NOMO-1 treated with dmso at 0.1 percent for 144 hours (cell line): ENCODE measurements at regions not wholly inside any gene's neighbourhood (a gene's known extent, or its start where the extent isn't known, plus 50 kb on each side); places are given as distances from the start of the nearest gene placed in this dataset.

Experiments used
- DNase-seq: peaks from one replicate; lab custom pipeline; 2025; ENCODE audit not compliant: unreplicated experiment; lab: John Stamatoyannopoulos, UW

- DNase-seq, result no peak
Observed at GRCh38 chr6:1066449-1067090, 245.3 kb upstream of the FOXQ1 start.

- DNase-seq, result no peak
Observed at GRCh38 chr6:1065986-1066385, 245.9 kb upstream of the FOXQ1 start.

GRCh38 chr6:1063671-1064355 lies 248.1 kb upstream of the FOXQ1 start:
- DNase-seq, result no peak

GRCh38 chr6:1062786-1063545 lies 248.9 kb upstream of the FOXQ1 start:
- DNase-seq, result no peak

- DNase-seq, result no peak
Observed at GRCh38 chr6:1059596-1059995, 252.3 kb upstream of the FOXQ1 start.

- no peak for DNase-seq
Observed at GRCh38 chr6:1057490-1058135, 254.3 kb upstream of the FOXQ1 start.

GRCh38 chr6:1055015-1055921 lies 256.6 kb upstream of the FOXQ1 start:
- no peak for DNase-seq

GRCh38 chr6:1054653-1055014 lies 257.3 kb upstream of the FOXQ1 start:
- no peak for DNase-seq

GRCh38 chr6:1053586-1053985 lies 258.3 kb upstream of the FOXQ1 start:
- no peak for DNase-seq

GRCh38 chr6:1052262-1052661 lies 259.6 kb upstream of the FOXQ1 start:
- no peak for DNase-seq

GRCh38 chr6:1049900-1050299 lies 262.0 kb upstream of the FOXQ1 start:
- no peak for DNase-seq

- DNase-seq, result no peak
Observed at GRCh38 chr6:1049170-1049569, 262.7 kb upstream of the FOXQ1 start.

GRCh38 chr6:1047981-1048541 lies 263.8 kb upstream of the FOXQ1 start:
- no peak for DNase-seq

GRCh38 chr6:1045239-1045638 lies 266.7 kb upstream of the FOXQ1 start:
- no peak for DNase-seq

- DNase-seq, result no peak
Observed at GRCh38 chr6:1044040-1044836, 267.7 kb upstream of the FOXQ1 start.

- DNase-seq, result no peak
Observed at GRCh38 chr6:1043458-1043836, 268.5 kb upstream of the FOXQ1 start.

- no peak for DNase-seq
Observed at GRCh38 chr6:1042583-1043457, 269.1 kb upstream of the FOXQ1 start.

- DNase-seq, result no peak
Observed at GRCh38 chr6:1040393-1040792, 271.5 kb upstream of the FOXQ1 start.

GRCh38 chr6:1039746-1040145 lies 272.2 kb upstream of the FOXQ1 start:
- DNase-seq, result no peak
